Inferior parietal cortex (tissue), 1 donor: ENCODE measurements at regions not wholly inside any gene's neighbourhood (a gene's known extent, or its start where the extent isn't known, plus 50 kb on each side); places are given as distances from the start of the nearest gene placed in this dataset.
A peak's percentile ranks its signal among the peaks of the same experiment; 100 is the strongest.

Experiments
- DNase-seq: peaks from one replicate; pipeline ENCODE4 v3.0.0-alpha.2; 2016; ENCODE audit errors: extremely low spot score

GRCh38 chr9:38160613-38161215 is 91.7 kb upstream of the SHB start:
- peak; percentile 61 for DNase-seq

DNA sequence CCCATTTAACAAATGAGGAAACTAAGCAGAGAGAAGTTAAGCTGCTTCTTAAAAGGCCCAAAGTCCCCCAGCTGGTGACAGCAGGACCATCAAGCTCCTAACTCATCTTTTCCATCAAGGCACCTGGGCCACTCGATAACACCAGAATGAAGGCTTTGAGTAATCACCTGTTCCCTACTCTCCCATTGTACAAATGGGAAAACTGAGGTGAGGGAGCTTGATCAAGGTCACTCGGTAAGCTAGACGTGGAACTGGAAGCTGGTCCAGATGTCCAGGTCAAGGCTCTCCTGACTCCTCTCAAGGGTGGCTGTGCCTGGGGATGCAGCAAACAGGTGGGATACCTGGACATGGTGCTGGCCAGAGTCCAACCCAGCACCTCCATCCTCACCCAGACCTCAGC is 90.6 kb upstream of the SHB start:
- no peak for DNase-seq

GRCh38 chr9:38158628-38159027 is 89.6 kb upstream of the SHB start:
- no peak for DNase-seq

DNA sequence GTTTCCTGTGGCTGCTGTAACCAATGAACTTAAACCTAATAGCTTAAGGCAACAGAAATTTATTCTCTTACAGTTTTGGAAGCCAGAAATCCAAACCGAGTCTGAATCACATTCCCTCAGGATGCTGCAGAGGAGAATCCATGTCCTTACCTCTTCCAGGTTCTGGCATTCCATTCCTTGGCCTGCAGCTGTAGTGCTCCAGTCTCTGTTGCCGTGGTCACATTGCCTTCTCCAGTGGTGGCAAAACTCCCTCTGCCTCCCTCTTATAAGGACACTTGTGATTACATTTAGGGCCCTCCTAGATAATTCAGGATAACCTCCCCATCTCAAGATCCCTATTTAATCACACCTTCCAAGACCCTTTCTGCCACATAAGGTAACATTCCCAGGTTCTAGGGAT is 88.7 kb upstream of the SHB start:
- DNase-seq: no peak

- no peak for DNase-seq
Observed at GRCh38 chr9:38154501-38155421, 85.7 kb upstream of the SHB start.

GRCh38 chr9:38153910-38154291 is 84.9 kb upstream of the SHB start:
- DNase-seq: no peak

GRCh38 chr9:38153152-38153909 is 84.3 kb upstream of the SHB start:
- DNase-seq: no peak

DNA sequence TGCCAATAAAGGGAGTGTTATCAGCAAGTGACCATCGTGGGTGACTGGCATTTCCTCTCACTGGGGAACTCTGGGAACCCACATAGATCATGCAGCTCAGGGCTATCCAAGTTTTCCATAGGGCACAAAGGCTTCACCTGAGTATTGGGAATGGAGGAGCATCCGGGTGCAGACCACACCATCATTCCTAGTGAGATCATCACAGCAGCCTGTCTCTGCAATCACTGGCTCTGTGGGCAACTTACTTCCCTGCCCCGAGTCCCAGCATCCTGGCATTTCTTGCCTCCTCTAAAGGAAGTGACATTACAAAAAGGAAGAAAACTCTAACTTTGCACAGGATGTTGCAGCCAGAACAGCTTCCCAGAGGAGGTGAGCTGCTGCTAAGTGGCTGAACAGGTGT is 80.6 kb upstream of the SHB start:
- DNase-seq: no peak

- no peak for DNase-seq
Observed at GRCh38 chr9:38146844-38147243, 77.8 kb upstream of the SHB start.

DNA sequence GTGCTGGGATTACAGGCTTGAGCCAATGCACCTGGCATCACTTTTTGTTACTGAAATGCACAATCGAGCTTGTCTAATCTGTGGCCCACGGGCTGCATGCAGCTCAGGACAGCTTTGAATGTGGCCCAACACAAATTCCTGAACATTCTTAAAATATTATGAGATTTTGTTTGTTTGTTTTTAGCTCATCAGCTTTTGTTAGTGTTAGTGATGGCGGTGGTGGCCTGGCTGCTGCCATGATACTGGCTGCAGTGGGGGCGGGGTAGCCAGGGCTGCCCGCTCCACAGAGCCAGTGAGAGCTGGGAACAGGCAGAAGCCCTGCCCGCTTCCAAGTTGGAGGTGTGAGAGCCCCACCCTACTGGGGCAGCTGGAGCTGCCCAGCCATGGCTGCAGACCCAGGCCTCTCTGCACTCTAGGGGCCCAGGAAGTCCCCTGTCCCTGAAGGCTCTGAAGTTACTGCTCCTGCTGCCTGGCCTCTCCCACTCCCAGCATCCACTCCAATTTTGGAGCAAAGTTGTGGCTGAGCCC is 76.6 kb upstream of the SHB start:
- no peak for DNase-seq

DNA sequence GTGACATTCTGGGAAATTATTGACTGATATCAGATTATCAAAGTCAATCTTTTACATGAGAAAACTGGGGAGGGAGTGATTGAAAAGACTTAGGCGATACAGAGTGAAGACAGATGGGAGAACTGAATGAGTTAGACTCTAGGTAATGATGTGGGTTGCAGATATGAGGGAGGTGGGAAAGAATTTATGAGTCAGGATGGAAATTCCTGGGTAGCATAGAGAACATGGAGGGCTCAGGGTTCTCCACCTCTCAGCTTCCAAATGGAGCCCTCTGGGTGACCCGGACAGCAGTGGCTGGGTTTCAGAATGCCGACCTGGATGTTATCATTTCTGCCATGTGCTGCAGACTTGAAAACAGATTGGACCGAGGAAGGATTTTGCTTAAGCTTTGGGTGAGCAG is 75.4 kb upstream of the SHB start:
- DNase-seq: no peak

DNA sequence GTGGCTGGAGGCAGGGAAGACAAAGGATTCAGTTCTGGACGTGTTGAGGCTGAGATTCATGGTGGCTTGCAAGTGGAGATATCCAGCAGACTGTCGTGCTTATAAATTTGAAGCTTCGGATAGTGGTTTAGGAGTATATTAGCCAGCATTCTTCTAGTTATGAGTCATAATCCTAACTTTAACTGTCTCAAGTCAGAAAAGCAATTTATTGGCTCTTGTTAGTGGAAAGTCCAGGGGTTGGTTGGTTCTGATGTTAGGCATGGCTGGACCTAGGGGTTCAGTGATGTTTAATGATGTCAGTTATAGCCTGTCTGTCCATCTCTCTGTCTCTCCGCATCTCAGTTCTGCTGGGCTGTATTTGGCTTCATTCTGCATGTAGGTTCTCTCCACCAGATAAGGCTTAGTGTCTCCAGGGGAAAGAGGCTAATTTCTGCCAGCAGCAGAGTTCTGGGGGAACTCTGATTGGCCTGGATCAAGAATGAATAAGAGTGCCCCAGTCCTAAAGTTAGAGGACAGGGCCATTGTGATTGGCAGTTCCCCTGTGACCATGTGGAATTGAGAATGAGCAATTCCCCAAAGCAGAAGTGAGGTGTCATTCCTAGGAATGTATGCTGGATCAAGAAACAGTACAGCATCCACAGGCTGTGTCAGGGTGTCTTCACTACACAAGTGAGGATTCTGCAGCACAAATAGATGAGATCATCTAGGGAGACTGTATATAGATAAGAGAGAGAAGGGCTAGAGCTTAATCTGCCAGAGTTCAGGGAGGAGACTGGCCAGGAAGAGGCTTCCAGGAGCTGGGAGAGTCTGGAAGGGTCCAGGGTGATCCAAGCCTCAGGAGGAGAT is 72.9 kb upstream of the SHB start:
- no peak for DNase-seq

- DNase-seq: no peak
Observed at GRCh38 chr9:38138276-38138675, 69.2 kb upstream of the SHB start.

GRCh38 chr9:38137342-38137741 is 68.3 kb upstream of the SHB start:
- no peak for DNase-seq

DNA sequence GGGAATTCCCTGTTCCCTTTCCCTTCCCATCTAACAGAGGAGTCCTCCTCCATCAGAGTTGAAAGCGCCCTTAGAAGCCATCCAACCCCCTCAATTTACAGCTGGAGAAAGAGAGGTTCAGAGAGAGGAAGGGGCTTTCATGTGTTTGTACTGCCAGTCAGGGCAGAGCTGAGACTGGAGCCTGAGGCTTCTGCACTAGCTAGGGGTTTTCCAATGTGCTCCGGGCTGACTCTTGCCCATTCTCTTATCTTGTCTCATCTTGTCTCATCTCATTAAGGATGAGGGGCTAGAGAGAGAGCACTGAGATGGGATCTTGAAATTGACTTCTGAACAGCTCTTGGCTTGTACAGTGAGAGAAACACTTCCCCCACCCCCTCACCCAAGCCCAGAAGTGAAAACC is 67.4 kb upstream of the SHB start:
- DNase-seq: no peak

GRCh38 chr9:38134611-38135237 is 65.7 kb upstream of the SHB start:
- no peak for DNase-seq

DNA sequence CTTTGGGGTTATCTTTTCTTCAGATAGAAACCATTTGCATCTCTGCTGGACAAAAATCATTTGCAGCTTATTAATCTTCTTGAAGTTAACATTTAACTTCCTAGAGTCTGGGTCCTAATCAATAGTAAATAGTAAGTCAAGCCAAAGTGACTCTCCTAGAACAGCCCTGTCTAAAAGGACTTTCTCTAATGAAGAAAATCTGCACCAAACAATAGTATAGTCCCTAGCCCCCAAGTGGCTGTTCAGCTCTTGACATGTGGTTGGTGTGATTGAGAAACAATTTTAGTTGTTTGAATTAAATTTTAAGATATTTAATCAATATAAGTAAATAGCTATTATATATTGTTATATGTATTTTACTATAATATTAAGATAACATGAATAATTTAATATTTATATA is 64.6 kb upstream of the SHB start:
- DNase-seq: no peak

DNA sequence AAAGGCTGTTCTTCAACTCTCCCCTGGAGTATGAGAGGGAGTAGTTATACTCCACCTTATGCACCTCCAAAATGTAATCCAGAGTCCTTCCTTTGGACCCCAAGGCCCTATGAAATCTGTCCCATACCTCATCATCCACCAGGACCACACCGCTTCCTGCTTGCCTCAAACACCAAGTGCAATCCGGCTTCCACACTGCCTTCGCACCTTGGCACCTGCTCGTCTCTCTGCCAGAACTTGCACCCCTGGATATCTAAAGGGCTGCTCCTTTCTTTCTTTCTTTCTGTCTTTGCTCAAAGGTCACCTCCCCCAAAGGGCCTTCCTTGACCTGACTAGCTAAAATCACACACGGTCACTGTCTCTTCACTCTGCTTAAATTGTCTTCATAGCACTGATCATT is 63.9 kb upstream of the SHB start:
- DNase-seq: no peak

- no peak for DNase-seq
Observed at GRCh38 chr9:38131729-38132128, 62.7 kb upstream of the SHB start.

- DNase-seq: no peak
Observed at GRCh38 chr9:38130724-38131123, 61.7 kb upstream of the SHB start.

DNA sequence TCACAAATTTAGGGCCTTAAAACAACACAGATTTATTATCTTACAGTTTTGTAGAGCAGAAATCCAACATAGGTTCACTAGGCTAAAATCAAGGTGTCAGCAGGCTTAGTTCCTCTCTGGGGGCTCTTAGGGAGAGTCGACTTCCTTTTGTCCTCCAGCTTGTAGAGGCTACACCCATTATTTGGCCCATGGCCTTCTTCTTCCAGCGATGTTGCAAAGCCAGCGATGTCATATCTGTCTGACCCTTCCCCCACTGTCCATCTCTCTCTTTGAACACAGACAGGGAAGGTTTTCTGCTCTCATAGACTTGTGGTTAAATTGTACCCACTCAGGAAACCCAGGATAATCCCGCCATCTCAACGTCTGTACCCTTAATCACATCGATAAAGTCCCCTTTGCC is 60.3 kb upstream of the SHB start:
- no peak for DNase-seq
